ENCODE measurements at regions not wholly inside any gene's neighbourhood (a gene's known extent, or its start where the extent isn't known, plus 50 kb on each side); places are given as distances from the start of the nearest gene placed in this dataset.

DNA sequence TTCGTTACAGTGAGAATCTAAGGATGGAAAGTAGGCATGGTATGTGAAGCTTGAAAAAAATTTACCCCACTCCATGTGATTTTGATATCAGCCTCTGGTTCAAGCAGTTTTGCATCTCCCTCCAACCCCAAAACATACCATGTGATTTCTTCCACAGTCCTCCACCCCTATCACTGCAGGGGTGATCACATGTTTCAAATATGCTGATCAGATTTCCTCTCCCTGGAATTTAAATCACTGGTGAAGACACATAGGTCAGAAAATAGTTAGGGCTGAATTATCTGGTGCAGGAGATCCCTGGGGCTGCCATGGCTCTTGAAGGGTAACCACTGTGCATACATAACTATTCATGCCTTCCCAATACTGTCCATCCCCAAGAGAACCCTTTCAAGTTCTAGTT lies 119.7 kb upstream of the THRB start:
- TF ChIP-seq POLR2A (IDR thresholded peaks at IDR 0.05; ENCODE audit: extremely low read depth, insufficient read length): no peak
- TF ChIP-seq, protein P1, sequence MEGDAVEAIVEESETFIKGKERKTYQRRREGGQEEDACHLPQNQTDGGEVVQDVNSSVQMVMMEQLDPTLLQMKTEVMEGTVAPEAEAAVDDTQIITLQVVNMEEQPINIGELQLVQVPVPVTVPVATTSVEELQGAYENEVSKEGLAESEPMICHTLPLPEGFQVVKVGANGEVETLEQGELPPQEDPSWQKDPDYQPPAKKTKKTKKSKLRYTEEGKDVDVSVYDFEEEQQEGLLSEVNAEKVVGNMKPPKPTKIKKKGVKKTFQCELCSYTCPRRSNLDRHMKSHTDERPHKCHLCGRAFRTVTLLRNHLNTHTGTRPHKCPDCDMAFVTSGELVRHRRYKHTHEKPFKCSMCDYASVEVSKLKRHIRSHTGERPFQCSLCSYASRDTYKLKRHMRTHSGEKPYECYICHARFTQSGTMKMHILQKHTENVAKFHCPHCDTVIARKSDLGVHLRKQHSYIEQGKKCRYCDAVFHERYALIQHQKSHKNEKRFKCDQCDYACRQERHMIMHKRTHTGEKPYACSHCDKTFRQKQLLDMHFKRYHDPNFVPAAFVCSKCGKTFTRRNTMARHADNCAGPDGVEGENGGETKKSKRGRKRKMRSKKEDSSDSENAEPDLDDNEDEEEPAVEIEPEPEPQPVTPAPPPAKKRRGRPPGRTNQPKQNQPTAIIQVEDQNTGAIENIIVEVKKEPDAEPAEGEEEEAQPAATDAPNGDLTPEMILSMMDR (IDR thresholded peaks at IDR 0.05; ENCODE audit: low read depth, low read length): no peak
- TF ChIP-seq, protein P2, sequence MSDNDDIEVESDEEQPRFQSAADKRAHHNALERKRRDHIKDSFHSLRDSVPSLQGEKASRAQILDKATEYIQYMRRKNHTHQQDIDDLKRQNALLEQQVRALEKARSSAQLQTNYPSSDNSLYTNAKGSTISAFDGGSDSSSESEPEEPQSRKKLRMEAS (IDR thresholded peaks at IDR 0.05; ENCODE audit: low read depth, low read length): no peak

Measured in NB4 (cell line).